Dedifferentiated amniotic fluid mesenchymal stem cell (primary cell): ENCODE measurements at regions not wholly inside any gene's neighbourhood (a gene's known extent, or its start where the extent isn't known, plus 50 kb on each side); places are given as distances from the start of the nearest gene placed in this dataset.
"Not testable (repeated sequence)": the region's sequence is repeated elsewhere in the genome, so short reads cannot be mapped to it uniquely, and the experiment has no call there.

Experiments
- DNase-seq: peaks from one replicate; pipeline ENCODE4 v3.0.0-alpha.2; 2016; ENCODE audit errors: extremely low spot score

DNA sequence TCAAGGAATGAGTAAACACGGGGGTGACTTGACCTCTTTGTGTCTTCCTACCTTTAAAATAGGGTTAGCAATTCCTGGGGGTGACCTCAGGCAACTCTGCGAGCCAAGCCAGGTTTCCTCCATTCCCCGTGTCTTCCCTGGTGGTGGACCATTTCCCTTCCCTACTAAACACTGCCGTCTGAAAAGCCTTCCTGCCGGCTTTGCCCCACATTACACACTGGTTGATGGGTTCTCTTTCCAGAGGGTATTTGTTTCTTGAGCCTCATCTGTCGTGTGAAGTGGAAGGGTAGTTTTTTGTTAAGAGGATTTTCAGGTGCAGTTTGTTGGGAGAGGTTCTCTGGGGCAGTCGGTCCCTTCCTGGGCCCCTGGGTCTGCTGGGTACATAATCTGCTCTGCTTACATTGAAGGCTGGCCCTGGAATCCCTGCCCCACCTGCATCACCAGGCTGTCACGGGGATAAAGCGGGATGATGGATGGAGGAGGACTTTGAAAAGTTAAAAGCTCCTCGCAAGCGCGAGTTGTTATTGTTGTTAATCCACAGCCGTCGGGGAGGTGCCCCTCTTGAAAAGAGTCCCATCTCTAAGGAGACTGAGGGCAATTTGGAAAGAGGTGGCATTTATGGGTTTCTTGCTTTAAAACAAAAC is 175.4 kb upstream of the SPRED2 start:
- DNase-seq: no peak

DNA sequence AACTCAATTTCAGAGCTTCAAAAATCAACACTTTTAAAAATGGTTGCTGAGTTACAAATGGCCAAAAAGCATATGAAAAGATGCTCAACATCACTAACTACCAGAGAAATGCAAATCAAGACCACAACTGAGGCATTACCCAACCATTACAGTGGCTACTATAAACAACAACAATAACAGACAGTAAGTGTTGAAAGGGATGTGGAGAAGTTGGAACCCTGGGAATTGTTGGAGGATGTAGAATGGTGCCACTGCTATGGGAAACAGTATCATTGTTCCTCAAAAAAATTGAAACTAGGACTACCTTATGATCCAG is 173.3 kb upstream of the SPRED2 start:
- DNase-seq: no peak

DNA sequence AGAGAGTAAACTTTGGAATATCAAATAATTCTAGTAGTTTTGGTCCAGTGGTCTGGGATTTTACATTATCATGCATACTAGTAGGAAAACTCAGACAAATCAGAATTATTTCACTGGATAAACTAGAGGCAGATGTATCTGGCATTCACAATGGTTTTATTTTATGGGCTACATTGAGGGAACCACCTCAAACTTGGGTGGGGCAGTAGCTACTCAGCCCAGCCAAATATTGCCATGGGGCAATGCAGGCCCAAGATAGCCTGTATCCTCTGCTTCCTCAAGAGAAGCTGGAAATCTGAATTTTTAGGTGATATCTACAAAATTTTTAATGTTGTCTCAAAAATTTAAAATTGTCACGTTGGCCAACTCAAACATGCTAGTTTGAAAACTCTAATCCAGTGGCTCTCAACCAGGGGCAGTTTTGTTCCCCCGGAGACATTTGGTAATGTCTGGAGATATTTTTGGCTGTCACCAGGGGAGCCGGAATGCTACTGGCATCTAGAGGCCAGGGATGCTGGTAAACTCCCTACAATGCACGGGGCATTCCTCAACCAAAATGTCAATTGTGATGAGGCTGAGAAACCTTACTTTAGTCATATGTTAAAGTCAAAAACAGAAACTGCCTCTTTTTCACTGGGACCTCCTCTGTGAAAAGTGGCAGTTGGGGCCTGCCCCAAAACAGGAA is 172.8 kb upstream of the SPRED2 start:
- DNase-seq: no peak

DNA sequence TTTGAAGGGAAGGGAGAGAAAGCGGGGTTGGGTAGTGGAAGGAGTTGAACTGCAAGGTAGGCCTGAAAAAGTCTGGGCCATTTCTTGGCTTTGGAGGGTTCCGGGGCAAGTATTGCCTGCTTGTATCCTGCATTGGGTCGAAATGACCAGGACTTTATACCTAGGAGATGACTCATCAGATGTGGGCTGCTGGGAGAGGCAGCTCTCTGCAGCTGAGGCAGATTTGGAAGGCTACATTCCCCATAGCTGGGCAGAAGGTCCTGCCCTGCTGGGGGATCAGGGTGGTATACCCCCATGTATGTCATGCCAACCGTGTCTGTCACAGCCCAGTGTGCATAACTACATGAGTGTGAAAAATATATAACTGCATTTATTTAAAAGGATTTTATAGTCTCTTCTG is 171.8 kb upstream of the SPRED2 start:
- DNase-seq: no peak

DNA sequence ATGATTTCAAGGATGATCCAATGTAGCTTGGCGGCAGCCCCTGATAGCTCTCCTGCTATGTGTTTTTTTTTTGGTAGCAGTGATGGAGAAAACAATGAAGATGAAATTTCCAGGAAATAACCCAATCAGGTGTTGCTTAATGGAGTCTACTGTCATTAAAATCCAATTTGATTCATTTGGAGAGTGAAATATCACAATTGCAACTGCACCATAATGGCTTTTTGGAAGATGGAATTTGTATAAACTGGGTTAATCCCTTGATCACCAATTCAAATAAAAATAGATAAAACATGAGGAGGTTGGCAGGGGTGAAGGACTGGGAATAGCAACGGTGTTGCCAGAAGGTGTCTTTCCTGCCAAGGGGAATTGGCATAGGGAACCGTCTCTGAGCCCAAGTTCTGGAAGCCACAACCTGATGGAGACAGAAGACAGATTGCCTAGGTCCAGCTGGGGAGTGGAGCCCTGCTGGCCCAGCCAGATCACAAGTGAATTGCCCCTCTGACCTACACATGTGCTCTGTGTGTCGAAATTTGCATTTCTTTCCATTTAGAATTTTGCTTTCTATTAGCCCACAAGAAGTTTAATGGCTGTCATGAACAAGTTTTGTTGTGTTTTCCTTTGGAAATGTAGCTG is 170.3 kb upstream of the SPRED2 start:
- no peak for DNase-seq

DNA sequence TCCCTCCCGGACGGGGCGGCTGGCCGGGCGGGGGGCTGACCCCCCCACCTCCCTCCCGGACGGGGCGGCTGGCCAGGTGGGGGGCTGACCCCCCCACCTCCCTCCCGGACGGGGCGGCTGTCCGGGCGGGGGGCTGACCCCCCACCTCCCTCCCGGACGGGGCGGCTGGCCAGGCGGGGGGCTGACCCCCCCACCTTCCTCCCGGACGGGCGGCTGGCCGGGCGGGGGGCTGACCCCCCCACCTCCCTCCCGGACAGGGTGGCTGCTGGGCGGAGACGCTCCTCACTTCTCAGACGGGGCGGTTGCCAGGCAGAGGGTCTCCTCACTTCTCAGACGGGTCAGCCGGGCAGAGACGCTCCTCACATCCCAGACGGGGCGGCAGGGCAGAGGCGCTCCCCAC is 168.5 kb upstream of the SPRED2 start:
- not testable (repeated sequence) for DNase-seq

DNA sequence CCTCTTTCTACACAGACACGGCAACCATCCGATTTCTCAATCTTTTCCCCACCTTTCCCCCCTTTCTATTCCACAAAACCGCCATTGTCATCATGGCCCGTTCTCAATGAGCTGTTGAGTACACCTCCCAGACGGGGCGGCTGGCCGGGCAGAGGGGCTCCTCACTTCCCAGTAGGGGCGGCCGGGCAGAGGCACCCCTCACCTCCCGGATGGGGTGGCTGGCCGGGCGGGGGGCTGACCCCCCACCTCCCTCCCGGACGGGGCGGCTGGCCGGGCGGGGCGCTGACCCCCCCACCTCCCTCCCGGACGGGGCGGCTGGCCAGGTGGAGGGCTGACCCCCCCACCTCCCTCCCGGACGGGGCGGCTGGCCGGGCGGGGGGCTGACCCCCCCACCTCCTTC is 168.0 kb upstream of the SPRED2 start:
- not testable (repeated sequence) for DNase-seq

DNA sequence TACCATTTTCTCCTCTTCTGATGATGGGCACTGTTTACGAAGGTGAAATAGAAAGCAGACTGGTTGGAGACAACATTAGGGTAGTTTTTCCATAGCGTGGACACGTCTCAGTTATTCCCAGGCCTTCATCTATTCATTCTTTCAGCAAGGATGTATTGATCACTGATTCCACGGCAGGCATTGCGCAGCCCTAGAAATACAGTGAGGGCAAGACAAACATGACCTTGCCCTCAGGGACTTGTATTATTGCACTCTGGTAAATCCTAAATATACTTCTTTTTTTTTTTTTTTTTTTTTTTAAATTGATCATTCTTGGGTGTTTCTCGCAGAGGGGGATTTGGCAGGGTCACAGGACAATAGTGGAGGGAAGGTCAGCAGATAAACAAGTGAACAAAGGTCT is 167.3 kb upstream of the SPRED2 start:
- no peak for DNase-seq

DNA sequence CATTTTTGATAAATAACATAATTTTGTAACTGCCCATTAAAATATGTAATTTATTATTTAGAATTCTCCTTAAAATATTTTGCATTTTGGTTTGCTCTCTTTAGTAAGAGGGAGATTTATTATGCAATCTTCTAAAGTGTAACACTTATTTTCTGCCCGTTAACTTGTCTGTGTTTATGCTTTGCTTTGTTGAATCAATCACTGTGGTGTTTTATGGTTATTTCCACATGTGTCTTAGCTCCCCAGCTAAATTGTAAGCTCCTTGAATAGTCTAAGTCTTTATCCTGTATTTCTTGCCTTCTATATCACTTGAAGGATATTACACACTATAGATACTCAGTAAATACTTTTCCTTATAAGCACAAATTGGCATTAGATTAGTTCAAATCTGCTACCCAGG is 166.6 kb upstream of the SPRED2 start:
- no peak for DNase-seq

DNA sequence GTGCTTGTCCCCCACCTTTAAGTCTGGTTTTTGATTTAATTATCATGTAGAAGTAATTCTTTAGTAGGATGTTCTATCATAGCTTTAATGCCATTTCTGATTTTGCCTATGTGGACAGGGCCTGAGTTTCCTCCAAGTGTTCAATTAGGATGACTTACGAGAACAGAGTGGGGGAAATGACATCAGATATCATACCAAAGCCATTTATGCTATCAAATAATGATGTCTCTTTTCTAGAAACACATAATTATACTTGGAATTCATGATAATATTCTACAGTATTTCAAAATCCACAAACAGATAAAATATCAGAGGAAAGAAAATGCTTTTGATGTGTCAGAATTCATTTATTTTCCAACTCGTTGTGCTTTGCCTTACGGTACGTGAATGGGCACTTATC is 165.9 kb upstream of the SPRED2 start:
- DNase-seq: no peak

DNA sequence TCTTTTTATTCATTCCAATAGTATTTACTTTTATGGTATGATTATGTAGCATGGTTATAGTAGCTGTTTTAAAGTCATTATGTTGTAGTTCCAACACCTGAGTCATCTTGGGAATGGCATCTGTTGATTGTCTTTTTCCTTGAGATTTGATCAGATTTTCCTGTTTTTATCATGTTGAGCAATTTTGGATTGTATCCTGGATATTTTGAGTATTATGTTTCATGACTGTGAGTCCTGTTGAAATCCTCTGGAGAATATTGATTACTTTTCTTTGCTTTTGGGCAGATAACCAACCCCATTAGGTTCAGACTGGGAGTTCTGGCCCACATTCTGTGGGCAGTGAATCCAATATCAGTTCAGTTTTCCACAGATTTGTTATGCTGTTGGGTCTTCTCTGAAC is 163.2 kb upstream of the SPRED2 start:
- no peak for DNase-seq

DNA sequence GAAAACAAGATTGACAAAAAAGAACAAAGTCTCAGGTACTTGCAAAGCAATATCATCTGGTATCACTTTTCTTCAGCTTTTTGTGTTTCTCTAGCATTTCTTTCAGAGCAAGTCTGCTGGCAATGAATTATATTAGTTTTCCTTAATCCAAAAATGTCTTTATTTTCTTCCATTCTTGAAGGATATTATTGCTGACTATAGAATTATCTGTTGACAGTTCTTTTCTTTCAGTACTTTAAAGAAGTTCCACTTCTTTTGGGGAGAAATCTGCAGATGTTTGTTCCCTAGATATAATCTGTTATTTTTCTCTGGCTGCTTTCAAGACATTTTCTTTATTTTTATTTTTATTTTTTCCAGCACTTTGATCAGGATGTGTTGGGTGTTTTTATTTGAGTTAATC is 161.8 kb upstream of the SPRED2 start:
- no peak for DNase-seq

DNA sequence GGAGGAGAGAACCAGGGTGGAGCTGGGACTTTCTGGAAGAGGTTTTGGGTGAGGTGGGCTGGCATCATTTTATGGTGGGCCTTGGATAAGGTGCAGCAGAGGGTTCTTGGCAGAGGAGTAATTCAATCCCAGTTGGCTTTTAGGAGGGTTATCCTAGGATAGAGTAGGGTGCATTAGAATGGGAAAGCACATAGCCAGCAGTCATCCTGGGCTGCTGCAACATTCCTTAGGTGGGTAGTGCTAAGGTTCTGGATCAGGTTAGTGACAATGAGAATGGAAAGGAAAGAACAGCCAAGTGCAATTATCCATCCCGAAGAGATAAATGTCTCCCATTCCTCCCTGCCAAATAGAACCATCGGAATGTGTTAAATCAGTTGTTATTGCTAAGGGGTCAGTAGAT is 157.3 kb upstream of the SPRED2 start:
- DNase-seq: no peak

DNA sequence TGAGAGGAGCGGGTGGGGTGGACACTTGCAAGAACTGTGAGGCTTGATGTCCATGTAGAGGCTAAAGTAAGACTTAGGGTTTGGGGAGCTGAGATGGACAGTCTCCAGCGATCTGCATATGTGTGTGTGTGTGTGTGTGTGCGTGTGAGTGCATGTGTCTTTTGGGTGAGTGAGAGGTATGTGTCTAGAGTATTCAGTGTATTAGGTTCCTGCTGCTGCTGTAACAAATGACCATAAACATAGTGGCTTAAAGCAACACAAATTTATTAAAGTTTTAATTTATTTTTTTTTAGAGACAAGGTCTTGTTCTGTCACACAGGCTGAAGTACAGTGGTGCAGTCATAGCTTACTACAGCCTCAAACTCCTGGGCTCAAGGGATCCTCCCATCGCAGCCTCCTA is 155.4 kb upstream of the SPRED2 start:
- DNase-seq: no peak

DNA sequence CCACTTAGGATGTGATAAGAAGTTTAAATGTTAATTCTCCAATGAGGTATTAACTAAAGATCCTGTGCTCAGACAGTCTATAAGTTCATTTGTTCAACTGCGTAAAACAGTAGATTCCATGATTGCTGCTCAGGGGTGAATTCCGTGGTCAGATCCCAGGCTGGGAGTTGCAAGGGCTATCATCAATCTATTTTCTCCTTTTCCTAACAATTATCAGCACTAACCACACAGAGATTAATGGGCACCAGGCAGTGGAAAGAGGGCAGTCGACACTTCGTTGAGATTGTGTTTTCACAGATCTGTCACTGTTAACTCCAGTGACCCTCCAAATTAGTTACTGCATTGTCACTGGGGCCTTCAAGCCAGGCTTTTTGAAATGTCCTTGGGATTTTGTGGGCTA is 154.1 kb upstream of the SPRED2 start:
- no peak for DNase-seq

DNA sequence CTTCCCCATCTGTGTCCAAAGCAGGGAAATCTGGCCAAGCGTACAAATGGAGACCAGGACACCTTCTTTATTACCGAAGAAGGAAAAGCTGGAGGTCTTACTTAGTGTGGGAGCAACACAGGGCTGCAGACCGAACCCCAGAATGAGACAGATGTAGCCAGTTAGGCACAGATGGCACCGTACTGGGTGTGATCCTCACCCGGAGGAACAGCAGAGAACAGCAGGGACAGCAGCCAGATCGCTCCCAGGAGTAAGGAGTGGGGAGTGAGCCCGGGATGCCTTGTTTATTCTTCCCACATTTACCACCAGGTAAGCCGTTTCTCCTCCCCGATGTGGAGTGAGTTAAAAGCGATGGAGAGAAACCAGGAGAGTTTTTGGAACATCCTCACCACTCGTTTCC is 150.7 kb upstream of the SPRED2 start:
- DNase-seq: no peak

DNA sequence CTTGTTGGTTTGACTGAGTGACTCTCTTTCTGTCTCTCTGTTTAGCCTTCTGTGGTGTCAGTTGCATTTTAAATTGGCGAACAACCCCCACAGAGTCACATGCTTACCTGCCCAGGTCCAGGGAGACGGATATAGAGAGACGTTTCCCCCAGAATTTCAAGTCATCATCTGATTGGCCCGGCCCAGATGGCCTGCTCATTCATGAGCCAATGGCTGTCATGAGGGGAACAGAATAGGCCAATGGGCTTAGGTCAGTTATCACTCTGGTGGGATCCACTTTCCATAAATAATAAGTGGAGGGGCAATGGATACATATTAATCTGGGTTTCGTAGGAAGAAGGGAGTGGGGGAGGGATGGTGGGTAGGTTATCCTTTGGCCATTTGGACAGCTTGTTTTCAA is 150.0 kb upstream of the SPRED2 start:
- no peak for DNase-seq

DNA sequence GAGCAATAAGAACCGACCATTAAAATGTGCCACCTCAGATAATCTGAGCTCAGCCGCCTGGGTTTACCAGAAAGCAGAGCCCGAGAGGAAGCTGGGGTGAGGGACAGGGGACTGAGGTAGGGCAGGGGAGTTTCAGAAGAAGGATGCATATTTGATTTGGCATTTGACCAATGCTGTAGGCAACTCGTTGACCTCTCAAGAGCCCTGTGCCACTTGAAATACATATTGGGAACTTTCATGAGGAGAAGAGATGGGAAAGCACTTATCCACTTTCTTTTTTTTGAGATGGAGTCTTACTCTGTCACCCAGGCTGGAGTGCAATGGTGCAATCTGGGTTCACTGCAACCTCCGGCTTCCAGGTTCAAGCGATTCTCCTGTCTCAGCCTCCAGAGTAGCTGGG is 148.4 kb upstream of the SPRED2 start:
- DNase-seq: no peak

DNA sequence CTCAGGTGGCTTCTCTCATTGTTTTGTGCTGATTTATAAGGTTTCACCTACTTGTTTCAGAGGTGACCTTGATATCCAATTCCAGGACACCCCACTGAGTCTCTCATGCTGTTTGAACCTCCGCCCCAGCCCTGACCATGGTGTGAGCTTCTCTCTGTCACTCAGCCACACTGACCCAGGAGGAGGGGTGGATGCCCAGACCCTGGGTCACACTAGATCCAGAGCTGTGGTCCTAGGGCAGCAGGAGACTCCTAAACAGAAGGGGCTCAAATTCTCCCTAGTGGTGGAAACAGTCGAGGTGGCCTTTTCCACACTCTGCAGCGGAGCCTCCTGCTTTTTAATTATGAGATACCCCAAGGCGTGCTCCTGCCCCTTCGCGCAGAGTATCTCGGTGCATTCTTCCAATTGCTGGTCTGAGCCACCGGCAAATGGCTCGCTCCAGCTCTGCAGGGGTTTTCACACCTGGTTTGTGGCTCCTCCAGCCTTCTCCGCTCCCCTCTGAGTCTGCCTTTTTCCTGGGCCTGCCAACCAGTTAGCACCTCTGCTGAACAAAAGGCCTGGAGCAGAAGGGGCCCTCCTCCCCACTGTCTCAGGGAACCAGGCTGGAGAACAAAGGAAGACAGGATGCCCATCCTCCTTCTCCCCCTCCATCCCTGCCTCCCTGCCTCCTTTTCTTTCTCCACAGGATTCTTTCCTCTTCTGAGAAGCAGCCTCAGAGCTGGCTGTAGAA is 147.3 kb upstream of the SPRED2 start:
- DNase-seq: no peak

DNA sequence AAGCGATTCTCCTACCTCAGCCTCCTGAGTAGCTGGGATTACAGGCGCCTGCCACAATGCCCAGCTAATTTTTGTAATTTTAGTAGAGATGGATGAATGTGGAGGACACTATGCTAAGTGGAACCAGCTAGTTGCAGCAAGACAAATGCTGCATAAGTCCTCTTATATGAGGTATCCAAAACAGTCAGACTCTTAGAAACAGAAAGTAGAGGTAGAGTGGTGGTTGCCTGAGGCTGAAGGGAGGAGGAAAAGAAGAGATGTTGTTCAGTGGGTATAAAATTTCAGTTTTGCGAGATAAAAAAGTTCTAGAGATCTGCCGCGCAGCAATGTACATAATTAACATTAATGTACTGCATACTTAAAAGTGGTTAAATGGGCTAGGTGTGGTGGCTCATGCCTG is 145.3 kb upstream of the SPRED2 start:
- no peak for DNase-seq

DNA sequence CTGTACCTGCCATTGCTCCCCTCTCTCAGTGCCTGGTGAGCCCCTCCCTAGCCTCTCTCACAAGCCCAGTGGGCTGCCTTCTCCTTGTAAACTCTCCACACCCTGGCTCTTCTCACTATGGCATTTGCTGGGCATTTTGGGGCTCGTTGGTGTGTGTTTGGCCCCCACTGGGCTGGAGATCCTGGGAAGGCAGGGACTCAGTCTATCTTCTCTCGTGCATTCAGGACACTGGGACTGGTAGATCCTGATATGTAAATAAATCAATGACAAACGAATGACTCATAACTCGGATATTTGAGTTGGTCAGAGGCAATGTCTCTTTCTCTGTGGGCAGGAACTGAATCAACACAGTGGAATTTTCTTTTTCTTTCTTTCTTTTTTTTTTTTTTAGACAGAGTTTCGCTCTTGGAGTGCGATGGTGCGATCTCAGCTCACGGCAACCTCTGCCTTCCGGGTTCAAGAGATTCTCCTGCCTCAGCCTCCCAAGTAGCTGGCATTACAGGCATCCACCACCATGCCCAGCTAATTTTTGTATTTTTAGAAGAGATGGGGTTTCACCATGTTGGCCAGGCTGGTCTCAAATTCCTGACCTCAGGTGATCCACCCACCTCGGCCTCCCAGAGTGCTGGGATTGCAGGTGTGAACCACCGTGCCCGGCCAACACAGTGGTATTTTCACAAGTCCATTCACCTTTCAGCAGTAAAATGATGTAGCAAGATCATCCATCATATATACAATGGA is 144.6 kb upstream of the SPRED2 start:
- peak; percentile 92 for DNase-seq

DNA sequence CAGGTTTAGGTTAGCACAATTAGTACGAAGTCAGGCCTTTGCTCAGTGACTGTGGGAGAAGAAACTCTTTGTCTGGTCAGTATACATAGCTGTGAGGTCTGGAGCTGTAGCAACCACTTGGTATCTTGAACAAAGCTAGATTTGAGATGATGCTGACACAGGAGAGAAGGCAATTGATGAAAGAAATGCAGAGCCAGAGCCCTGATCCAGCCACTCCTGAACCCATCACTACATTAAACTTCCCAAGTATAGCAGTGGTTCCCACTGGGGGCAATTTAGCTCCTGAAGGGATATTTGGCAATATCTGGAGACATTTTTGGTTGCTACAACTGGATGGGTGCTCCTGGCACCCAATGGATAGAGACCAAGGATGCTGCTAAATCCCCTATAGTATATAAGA is 143.9 kb upstream of the SPRED2 start:
- no peak for DNase-seq
